K562 (cell line): ENCODE measurements at regions not wholly inside any gene's neighbourhood (a gene's known extent, or its start where the extent isn't known, plus 50 kb on each side); places are given as distances from the start of the nearest gene placed in this dataset.
A peak's percentile ranks its signal among the peaks of the same experiment; 100 is the strongest.

ENCODE experiments used
- CHD1 ChIP-seq: fragments of 200-600 bp; sonication (generic); IDR thresholded peaks from one replicate; pipeline ENCODE4 v1.6.1; 2012; ENCODE audit warnings: mild to moderate bottlenecking, moderate library complexity, low read length, inconsistent platforms
- CSDE1 ChIP-seq, 2 experiments: fragments of 450-650 bp; IDR thresholded peaks; 2 replicates each; pipeline ENCODE4 v1.6.1; 2016; ENCODE audit warnings: mild to moderate bottlenecking in 1 of 2
- HDAC3 ChIP-seq: fragments of 450-650 bp; IDR thresholded peaks from 2 replicates; pipeline ENCODE4 v1.6.1; 2018; ENCODE audit warnings: borderline replicate concordance, mild to moderate bottlenecking, moderate library complexity; ENCODE audit not compliant: partially characterized antibody
- ILK ChIP-seq: fragments of 450-650 bp; IDR thresholded peaks from 2 replicates; pipeline ENCODE4 v1.6.1; 2016; ENCODE audit warnings: missing genetic modification characterization, low read depth, mild to moderate bottlenecking, missing compliant biosample characterization, moderate library complexity, borderline replicate concordance
- KDM1A ChIP-seq, 2 experiments: fragments of 450-650 bp; IDR thresholded peaks; 2 replicates each; pipeline ENCODE4 v1.6.1; 2016; ENCODE audit warnings: mild to moderate bottlenecking in 2 of 2
- MCM7 ChIP-seq, 2 experiments: fragments of 450-650 bp; IDR thresholded peaks; 2 replicates each; pipeline ENCODE4 v1.6.1; 2016 to 2018
- NR4A1 ChIP-seq, 2 experiments: fragments of 250-450 bp in 1 of 2; fragments of 450-650 bp in 1 of 2; sonication (Bioruptor Pico) in 1 of 2; IDR thresholded peaks; 2 replicates each; pipeline versions ENCODE4 v1.4.0 to v1.6.1; 2016 to 2020; ENCODE audit warnings: mild to moderate bottlenecking in 2 of 2, missing compliant biosample characterization in 1 of 2, missing genetic modification characterization in 1 of 2, moderate library complexity in 1 of 2
- PTBP1 ChIP-seq: fragments of 200-400 bp; formaldehyde crosslinking; IDR thresholded peaks from 2 replicates; pipeline ENCODE4 v1.6.1; 2017; ENCODE audit warnings: low read depth, low read length
- RHOXF2B ChIP-seq: fragments of 250-450 bp; sonication (Bioruptor Pico); conservative IDR thresholded peaks from 2 replicates; pipeline ENCODE4 v1.5.1; 2021
- RUNX1 ChIP-seq: sonication (generic); IDR thresholded peaks from 2 replicates; pipeline ENCODE4 v1.6.1; 2016; ENCODE audit warnings: antibody characterized with exemption, low read depth
- SAFB2 ChIP-seq: fragments of 200-400 bp; formaldehyde crosslinking; IDR thresholded peaks from 2 replicates; pipeline ENCODE4 v1.6.1; 2018; ENCODE audit warnings: borderline replicate concordance, low read length, low read depth, moderate library complexity; ENCODE audit not compliant: severe bottlenecking
- SUPT5H ChIP-seq: fragments of 450-650 bp; IDR thresholded peaks from 2 replicates; pipeline ENCODE4 v1.6.1; 2016
- TF ChIP-seq, protein P1 (sequence below): fragments of 200-800 bp; sonication (Bioruptor generic); IDR thresholded peaks from 2 replicates; pipeline ENCODE4 v1.6.1; 2016; ENCODE audit warnings: missing genetic modification characterization, missing compliant biosample characterization
- TF ChIP-seq, protein P2 (sequence below), 2 experiments: IDR thresholded peaks; 2 replicates each; pipeline ENCODE4 v1.6.1; 2012; ENCODE audit warnings: improper control_type of control experiment in 2 of 2, low read depth in 2 of 2, low read length in 2 of 2, borderline replicate concordance in 1 of 2
- TF ChIP-seq, protein P3 (sequence below): fragments of 450-650 bp; conservative IDR thresholded peaks from 2 replicates; pipeline ENCODE4 v1.6.1; 2016; ENCODE audit warnings: missing genetic modification characterization, low read depth, mild to moderate bottlenecking, control low read depth, missing compliant biosample characterization
- TF ChIP-seq, protein P4 (sequence below): conservative IDR thresholded peaks from 2 replicates; pipeline ENCODE4 v1.6.1; 2011; ENCODE audit warnings: low read depth, mild to moderate bottlenecking, low read length; ENCODE audit not compliant: control insufficient read depth

DNA sequence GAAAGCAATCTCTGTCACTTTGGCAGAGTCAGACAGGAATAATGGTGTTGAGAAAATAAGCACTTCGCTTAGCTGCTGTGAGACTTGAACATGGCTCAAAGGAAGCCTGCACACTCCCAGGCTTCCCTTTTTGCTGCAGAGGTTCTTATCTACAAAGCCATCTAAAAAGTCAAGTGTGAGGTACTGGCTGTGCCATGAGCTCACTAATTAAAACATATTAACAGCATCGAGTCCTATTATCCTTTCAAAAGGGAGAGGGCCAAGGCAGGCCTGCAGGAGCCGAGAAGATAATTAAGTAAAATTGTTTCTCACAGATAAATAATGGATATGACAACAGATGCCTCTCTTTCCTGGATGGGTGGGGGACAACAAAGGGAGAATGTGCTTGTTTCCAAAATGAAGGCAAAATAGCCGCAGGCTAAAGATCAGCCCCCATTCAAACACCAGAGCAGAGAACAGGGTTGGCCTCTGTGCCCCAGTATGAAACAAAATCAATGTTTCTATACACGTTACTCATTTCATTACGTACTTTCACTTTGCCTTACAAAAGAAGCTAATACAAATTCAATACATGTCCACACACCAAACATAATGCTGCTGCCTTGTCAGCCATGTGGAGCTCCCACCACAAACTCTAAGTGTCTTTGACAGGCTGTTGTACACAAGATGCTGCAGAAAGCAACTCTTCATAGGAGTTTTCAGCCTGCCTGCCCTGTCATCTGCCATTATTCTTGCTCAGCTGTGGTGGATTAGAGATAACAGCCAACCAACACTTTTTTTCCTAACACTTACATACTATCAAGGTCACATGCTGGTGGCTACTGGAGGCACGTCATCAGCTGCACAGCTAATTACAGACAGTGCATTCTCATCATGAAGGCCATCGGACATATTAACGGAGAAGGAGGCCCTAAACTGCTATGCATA is 55.3 kb downstream of the ELAPOR2 start (continued):
- TF ChIP-seq, protein P1, sequence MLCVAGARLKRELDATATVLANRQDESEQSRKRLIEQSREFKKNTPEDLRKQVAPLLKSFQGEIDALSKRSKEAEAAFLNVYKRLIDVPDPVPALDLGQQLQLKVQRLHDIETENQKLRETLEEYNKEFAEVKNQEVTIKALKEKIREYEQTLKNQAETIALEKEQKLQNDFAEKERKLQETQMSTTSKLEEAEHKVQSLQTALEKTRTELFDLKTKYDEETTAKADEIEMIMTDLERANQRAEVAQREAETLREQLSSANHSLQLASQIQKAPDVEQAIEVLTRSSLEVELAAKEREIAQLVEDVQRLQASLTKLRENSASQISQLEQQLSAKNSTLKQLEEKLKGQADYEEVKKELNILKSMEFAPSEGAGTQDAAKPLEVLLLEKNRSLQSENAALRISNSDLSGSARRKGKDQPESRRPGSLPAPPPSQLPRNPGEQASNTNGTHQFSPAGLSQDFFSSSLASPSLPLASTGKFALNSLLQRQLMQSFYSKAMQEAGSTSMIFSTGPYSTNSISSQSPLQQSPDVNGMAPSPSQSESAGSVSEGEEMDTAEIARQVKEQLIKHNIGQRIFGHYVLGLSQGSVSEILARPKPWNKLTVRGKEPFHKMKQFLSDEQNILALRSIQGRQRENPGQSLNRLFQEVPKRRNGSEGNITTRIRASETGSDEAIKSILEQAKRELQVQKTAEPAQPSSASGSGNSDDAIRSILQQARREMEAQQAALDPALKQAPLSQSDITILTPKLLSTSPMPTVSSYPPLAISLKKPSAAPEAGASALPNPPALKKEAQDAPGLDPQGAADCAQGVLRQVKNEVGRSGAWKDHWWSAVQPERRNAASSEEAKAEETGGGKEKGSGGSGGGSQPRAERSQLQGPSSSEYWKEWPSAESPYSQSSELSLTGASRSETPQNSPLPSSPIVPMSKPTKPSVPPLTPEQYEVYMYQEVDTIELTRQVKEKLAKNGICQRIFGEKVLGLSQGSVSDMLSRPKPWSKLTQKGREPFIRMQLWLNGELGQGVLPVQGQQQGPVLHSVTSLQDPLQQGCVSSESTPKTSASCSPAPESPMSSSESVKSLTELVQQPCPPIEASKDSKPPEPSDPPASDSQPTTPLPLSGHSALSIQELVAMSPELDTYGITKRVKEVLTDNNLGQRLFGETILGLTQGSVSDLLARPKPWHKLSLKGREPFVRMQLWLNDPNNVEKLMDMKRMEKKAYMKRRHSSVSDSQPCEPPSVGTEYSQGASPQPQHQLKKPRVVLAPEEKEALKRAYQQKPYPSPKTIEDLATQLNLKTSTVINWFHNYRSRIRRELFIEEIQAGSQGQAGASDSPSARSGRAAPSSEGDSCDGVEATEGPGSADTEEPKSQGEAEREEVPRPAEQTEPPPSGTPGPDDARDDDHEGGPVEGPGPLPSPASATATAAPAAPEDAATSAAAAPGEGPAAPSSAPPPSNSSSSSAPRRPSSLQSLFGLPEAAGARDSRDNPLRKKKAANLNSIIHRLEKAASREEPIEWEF (CRISPR knock-in tag): 0 out of 2 replicates have a peak, but pooled peaks have one; percentile 40
- TF ChIP-seq, protein P2, sequence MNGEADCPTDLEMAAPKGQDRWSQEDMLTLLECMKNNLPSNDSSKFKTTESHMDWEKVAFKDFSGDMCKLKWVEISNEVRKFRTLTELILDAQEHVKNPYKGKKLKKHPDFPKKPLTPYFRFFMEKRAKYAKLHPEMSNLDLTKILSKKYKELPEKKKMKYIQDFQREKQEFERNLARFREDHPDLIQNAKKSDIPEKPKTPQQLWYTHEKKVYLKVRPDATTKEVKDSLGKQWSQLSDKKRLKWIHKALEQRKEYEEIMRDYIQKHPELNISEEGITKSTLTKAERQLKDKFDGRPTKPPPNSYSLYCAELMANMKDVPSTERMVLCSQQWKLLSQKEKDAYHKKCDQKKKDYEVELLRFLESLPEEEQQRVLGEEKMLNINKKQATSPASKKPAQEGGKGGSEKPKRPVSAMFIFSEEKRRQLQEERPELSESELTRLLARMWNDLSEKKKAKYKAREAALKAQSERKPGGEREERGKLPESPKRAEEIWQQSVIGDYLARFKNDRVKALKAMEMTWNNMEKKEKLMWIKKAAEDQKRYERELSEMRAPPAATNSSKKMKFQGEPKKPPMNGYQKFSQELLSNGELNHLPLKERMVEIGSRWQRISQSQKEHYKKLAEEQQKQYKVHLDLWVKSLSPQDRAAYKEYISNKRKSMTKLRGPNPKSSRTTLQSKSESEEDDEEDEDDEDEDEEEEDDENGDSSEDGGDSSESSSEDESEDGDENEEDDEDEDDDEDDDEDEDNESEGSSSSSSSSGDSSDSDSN (IDR thresholded peaks at IDR 0.05; ENCODE audit: borderline replicate concordance in 1 of 2, low read depth in 2 of 2, low read length in 2 of 2): no peak
- TF ChIP-seq SUPT5H: no peak
- 0 out of 4 replicates have a peak, but pooled peaks of 1 of the 2 experiments have one; percentile 45 for TF ChIP-seq CSDE1 (IDR thresholded peaks at IDR 0.05)
- no peak for TF ChIP-seq RUNX1
- TF ChIP-seq ILK (tag): no peak
- no peak for TF ChIP-seq NR4A1 (CRISPR knock-in tag; IDR thresholded peaks at IDR 0.05)
- no peak for TF ChIP-seq NR4A1 (tag; IDR thresholded peaks at IDR 0.05)
- TF ChIP-seq KDM1A (IDR thresholded peaks at IDR 0.05): peak; percentile 38 to 50; a peak in 2 of 4 replicates
- TF ChIP-seq, protein P3, sequence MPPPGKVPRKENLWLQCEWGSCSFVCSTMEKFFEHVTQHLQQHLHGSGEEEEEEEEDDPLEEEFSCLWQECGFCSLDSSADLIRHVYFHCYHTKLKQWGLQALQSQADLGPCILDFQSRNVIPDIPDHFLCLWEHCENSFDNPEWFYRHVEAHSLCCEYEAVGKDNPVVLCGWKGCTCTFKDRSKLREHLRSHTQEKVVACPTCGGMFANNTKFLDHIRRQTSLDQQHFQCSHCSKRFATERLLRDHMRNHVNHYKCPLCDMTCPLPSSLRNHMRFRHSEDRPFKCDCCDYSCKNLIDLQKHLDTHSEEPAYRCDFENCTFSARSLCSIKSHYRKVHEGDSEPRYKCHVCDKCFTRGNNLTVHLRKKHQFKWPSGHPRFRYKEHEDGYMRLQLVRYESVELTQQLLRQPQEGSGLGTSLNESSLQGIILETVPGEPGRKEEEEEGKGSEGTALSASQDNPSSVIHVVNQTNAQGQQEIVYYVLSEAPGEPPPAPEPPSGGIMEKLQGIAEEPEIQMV (tag): no peak
- no peak for TF ChIP-seq SAFB2
- TF ChIP-seq, protein P4, sequence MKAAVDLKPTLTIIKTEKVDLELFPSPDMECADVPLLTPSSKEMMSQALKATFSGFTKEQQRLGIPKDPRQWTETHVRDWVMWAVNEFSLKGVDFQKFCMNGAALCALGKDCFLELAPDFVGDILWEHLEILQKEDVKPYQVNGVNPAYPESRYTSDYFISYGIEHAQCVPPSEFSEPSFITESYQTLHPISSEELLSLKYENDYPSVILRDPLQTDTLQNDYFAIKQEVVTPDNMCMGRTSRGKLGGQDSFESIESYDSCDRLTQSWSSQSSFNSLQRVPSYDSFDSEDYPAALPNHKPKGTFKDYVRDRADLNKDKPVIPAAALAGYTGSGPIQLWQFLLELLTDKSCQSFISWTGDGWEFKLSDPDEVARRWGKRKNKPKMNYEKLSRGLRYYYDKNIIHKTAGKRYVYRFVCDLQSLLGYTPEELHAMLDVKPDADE: no peak
- no peak for TF ChIP-seq CHD1
- peak; percentile 64 for TF ChIP-seq HDAC3
- no peak for TF ChIP-seq MCM7 (IDR thresholded peaks at IDR 0.05)
- TF ChIP-seq RHOXF2B (CRISPR knock-in tag): no peak
- TF ChIP-seq PTBP1: no peak
